Tibial artery (tissue), 4 donors: ENCODE measurements at regions not wholly inside any gene's neighbourhood (a gene's known extent, or its start where the extent isn't known, plus 50 kb on each side); places are given as distances from the start of the nearest gene placed in this dataset.

Experiments
- DNase-seq, 2 donors: peaks; one replicate each; pipeline ENCODE4 v3.0.0-alpha.2; 2019
- H3K27ac ChIP-seq, 2 donors: fragments of 200-600 bp; sonication (generic) in 1 of 2; 1 replicate in 1 of 2; 2 replicates in 1 of 2; pipeline ENCODE4 v1.5.1; 2018 to 2019; ENCODE audit warnings: mild to moderate bottlenecking in 1 of 2
- H3K27me3 ChIP-seq, 2 donors: fragments of 200-600 bp; sonication (generic) in 1 of 2; one replicate each; pipeline versions ENCODE4 v1.5.1 to v1.6.0; 2016 to 2019
- H3K36me3 ChIP-seq, 3 donors: fragments of 200-600 bp; sonication (generic) in 2 of 3; one replicate each; pipeline ENCODE4 v1.5.1; 2016 to 2019; ENCODE audit warnings: mild to moderate bottlenecking in 2 of 3
- H3K4me1 ChIP-seq, 4 donors: fragments of 200-600 bp; sonication (generic) in 2 of 4; 1 replicate in 3 of 4; 2 replicates in 1 of 4; pipeline ENCODE4 v1.5.1; 2016 to 2019
- H3K4me3 ChIP-seq, 2 donors: fragments of 200-600 bp; sonication (generic) in 1 of 2; 1 replicate in 1 of 2; 2 replicates in 1 of 2; pipeline ENCODE4 v1.5.1; 2018 to 2019; ENCODE audit warnings: mild to moderate bottlenecking in 2 of 2
- H3K9me3 ChIP-seq, 3 donors: fragments of 200-600 bp; sonication (generic) in 1 of 3; one replicate each; pipeline ENCODE4 v1.5.1; 2016 to 2019
- CTCF ChIP-seq, 2 experiments: fragments of 200-600 bp in 1 of 2; fragments of 450-650 bp in 1 of 2; IDR thresholded peaks; one replicate each; pipeline ENCODE4 v1.5.1; 2017 to 2019; ENCODE audit warnings: antibody characterized with exemption in 2 of 2, mild to moderate bottlenecking in 1 of 2, moderate library complexity in 1 of 2
- intact Hi-C: fragments of 100-400 bp; cut with DNase I; formaldehyde crosslinking; loops from one replicate; pipeline ENCODE4 v1.15.0; 2023; ENCODE audit warnings: low total_unique reads

DNA sequence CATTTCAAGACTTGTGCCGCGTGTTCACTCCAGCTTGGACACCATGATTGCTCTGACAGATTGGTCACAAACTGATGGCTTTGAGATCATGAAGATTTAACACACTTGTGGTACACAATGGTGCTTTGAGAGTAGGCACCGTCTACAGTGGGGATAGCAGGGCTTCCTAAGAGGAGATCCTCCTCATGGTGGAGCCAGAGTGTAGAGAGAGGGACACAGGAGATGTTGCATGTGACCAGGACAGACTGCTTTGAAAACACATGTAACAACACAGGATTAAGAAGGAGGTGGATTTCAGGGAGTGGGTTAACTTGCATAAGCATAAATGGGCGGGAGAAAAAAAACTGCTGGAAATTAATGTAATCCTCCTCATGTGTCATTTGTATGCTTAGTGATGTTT is 95.7 kb upstream of the LINC00305 start:
- no peak for DNase-seq
- Histone ChIP-seq H3K4me3 (no peak overlapping the region), H3K27me3 (no peaks in the 10 kb centered on the region), H3K4me1 (peaks cover 0 to 13% (median 3%) of the 10 kb centered on the region in 4 donors), H3K9me3 (no peaks in the 10 kb centered on the region), H3K27ac (no peak overlapping the region), H3K36me3 (no peaks in the 10 kb centered on the region)
- intact Hi-C loops, result no loop called here
- TF ChIP-seq CTCF (IDR thresholded peaks at IDR 0.05), result no peak

- intact Hi-C loops, result no loop called here
- TF ChIP-seq CTCF (IDR thresholded peaks at IDR 0.05), result no peak
- H3K27me3 ChIP-seq, result no peaks in the 10 kb centered on the region
- H3K4me3 ChIP-seq, result no peak overlapping the region
- H3K4me1 ChIP-seq, result peaks cover 0 to 4% (median 1%) of the 10 kb centered on the region in 4 donors
- no peaks in the 10 kb centered on the region for H3K9me3 ChIP-seq
- DNase-seq, result no peak
- H3K27ac ChIP-seq, result no peak overlapping the region
- H3K36me3 ChIP-seq, result no peaks in the 10 kb centered on the region
Measured at GRCh38 chr18:64240316-64240715, 91.4 kb upstream of the LINC00305 start.

- no peak overlapping the region for H3K27ac ChIP-seq
- intact Hi-C loops, result loop anchor here (2.0 kb wide), 1 partner anchor 47 kb away; no protein-coding TSS in a partner anchor
- H3K9me3 ChIP-seq, result no peaks in the 10 kb centered on the region
- no peak for DNase-seq
- H3K36me3 ChIP-seq, result no peaks in the 10 kb centered on the region
- no peaks in the 10 kb centered on the region for H3K4me1 ChIP-seq
- no peak for TF ChIP-seq CTCF (IDR thresholded peaks at IDR 0.05)
- no peaks in the 10 kb centered on the region for H3K27me3 ChIP-seq
- no peak overlapping the region for H3K4me3 ChIP-seq
Measured at GRCh38 chr18:64238076-64238475, 89.2 kb upstream of the LINC00305 start.

- no peak overlapping the region for H3K27ac ChIP-seq
- H3K36me3 ChIP-seq, result no peaks in the 10 kb centered on the region
- intact Hi-C loops, result no loop called here
- no peak overlapping the region for H3K4me3 ChIP-seq
- no peaks in the 10 kb centered on the region for H3K4me1 ChIP-seq
- no peak for DNase-seq
- peaks cover 0 to 4% (median 0%) of the 10 kb centered on the region in 3 donors for H3K9me3 ChIP-seq
- H3K27me3 ChIP-seq, result no peaks in the 10 kb centered on the region
- TF ChIP-seq CTCF (IDR thresholded peaks at IDR 0.05), result no peak
Measured at GRCh38 chr18:64234321-64234720, 85.4 kb upstream of the LINC00305 start.

DNA sequence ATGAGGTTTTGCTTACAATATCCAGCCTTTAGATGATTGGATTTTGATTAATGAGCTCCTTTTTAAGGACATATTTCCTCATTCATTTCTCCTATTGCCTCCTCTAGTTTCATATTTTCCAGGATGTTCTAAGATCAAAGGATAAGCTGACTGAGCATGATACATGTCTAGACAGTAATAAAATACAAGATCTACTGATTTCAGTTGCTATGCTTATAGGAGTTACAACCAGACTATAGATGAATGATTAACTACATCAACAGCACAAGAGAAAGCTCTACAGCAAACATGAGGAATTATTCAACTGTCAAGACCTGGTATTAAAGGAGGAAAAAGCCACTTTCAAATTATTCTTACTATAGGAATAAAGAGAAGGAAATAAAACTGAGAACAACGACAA is 85.0 kb upstream of the LINC00305 start:
- TF ChIP-seq CTCF (IDR thresholded peaks at IDR 0.05), result no peak
- no peak for DNase-seq
- H3K27ac ChIP-seq, result no peak overlapping the region

DNA sequence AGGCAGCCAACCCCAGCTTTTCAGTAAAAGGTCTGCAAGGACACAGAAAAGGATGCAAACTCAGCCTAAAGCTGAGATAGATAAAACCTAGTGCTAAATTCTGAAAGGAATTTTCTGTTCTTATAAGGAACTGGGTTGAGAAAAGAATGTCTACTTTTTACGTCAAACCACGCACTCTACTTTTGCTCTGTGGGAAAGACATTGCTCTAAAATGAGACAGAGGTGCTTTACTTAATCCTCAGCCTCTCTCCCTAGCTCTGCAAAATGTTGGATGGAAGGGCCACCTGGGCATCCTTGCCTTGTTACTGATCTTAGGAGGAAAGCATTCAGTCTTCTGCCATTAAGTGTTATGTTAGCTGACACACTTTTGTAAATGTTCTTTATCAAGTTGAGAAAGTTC is 72.1 kb upstream of the LINC00305 start:
- no peak for TF ChIP-seq CTCF (IDR thresholded peaks at IDR 0.05)
- Histone ChIP-seq H3K4me1 (no peaks in the 10 kb centered on the region), H3K27me3 (no peaks in the 10 kb centered on the region), H3K4me3 (no peak overlapping the region), H3K9me3 (no peaks in the 10 kb centered on the region), H3K27ac (no peak overlapping the region), H3K36me3 (no peaks in the 10 kb centered on the region)
- DNase-seq, result no peak
- intact Hi-C loops, result no loop called here

More for the DNA sequence above, 85.0 kb upstream of the LINC00305 start:
- Histone ChIP-seq H3K9me3 (peaks cover 0 to 4% (median 0%) of the 10 kb centered on the region in 3 donors), H3K4me1 (no peaks in the 10 kb centered on the region), H3K4me3 (no peak overlapping the region), H3K27me3 (no peaks in the 10 kb centered on the region), H3K36me3 (no peaks in the 10 kb centered on the region)
- intact Hi-C loops, result no loop called here
